ENCODE measurements at regions not wholly inside any gene's neighbourhood (a gene's known extent, or its start where the extent isn't known, plus 50 kb on each side); places are given as distances from the start of the nearest gene placed in this dataset.

DNA sequence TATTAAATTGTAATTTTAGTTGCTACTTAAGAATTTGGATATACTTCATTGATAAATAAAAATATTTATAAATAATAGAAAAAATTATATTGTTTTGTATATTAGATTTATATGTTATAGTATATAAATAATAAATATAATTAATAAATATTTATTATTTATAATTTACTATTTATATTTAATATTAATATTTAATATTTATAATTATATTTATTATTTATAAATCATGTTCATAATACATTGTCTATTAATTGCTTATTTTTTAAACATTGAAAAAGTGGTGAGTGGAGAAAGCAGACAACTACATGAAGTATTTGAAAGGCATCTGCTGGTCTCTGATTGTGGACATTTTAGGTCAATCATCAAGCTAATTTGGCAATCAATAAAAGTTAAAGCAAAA, 464.5 kb downstream of the MMUT start:
- CTCF ChIA-PET: no interaction called here
- DNase-seq (ENCODE audit: low spot score): no peak
- POLR2A ChIA-PET (ENCODE audit: low non-redundant PET): no interaction called here
- no peak overlapping the region for H3K27ac ChIP-seq
- TF ChIP-seq CTCF (conservative IDR thresholded peaks at IDR 0.05; ENCODE audit: low read depth): no peak

GRCh38 chr6:48996461-48997119, 466.5 kb downstream of the MMUT start:
- DNase-seq (ENCODE audit: low spot score): no peak
- ChIA-PET POLR2A (ENCODE audit: low non-redundant PET) (no interaction called here), CTCF (interaction anchor here (0.7 kb wide), 1 partner anchor 26 kb away, joined by 4 read pairs; no protein-coding TSS in a partner anchor)
- no peak overlapping the region for H3K27ac ChIP-seq
- no peak for TF ChIP-seq CTCF (conservative IDR thresholded peaks at IDR 0.05; ENCODE audit: low read depth)

DNA sequence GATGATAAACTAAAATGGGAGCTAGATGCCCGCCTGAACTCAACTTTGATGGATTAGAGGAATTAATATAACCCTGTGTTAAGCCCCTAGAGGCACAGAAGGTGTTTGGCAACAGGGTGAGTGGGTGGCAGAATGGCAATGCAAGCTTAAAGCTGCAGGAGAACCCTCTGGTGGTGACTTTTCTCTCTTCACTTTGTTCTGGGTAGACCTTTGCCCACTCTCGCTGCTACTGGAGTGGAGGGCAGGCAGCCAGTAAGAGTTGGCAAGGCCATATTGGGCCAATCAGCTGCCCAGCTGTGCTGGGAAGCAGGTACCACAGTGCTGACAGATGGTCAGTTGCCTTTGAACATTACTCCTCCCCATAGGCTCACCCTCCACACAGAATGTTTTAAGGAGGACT, 468.2 kb downstream of the MMUT start:
- no peak for TF ChIP-seq CTCF (conservative IDR thresholded peaks at IDR 0.05; ENCODE audit: low read depth)
- ChIA-PET CTCF (no interaction called here), POLR2A (ENCODE audit: low non-redundant PET) (no interaction called here)
- DNase-seq (ENCODE audit: low spot score): no peak
- H3K27ac ChIP-seq: no peak overlapping the region

DNA sequence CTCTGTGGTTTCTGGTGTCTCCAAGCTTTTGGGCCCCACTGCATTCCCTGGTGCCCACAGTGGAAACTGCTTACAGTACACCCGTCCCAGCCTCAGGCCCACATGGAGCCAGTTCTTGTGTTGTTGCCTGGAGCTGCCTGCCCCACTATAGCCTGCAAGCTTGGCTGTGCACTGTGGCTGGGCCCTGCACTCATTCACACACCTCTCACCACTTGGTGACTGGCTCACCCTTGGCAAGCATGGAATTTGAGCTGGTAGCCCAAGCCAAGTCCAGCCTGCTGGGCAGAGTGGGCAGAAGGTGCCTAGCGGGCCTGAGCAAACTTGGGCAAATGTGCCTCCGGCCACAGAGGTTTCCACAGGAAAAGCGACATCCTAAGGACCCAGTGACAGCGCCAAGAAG, 472.3 kb downstream of the MMUT start:
- POLR2A ChIA-PET (ENCODE audit: low non-redundant PET): no interaction called here
- CTCF ChIA-PET: no interaction called here

DNA sequence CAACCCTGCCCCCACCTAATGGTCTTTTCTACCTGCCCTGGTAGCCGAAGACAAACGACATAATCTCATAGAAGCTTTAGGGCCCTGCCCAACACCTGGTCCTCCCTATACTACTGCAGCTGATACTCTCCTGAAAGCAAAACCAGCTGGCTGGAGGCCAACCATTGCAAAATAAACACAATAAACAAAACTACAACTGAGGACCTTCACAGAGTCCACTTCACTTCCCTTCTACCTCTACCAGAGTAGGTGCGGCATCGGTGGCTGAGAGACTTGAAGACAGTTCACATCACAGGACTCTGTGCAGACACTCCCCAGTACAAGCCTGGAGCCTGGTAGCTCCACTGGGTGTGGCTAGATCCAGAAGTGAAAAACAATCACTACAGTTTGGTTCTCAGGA, 476.2 kb downstream of the MMUT start:
- POLR2A ChIA-PET (ENCODE audit: low non-redundant PET): no interaction called here
- DNase-seq (ENCODE audit: low spot score): no peak

More for the DNA sequence above, 472.3 kb downstream of the MMUT start:
- no peak overlapping the region for H3K27ac ChIP-seq
- no peak for TF ChIP-seq CTCF (conservative IDR thresholded peaks at IDR 0.05; ENCODE audit: low read depth)
- DNase-seq (ENCODE audit: low spot score): no peak

DNA sequence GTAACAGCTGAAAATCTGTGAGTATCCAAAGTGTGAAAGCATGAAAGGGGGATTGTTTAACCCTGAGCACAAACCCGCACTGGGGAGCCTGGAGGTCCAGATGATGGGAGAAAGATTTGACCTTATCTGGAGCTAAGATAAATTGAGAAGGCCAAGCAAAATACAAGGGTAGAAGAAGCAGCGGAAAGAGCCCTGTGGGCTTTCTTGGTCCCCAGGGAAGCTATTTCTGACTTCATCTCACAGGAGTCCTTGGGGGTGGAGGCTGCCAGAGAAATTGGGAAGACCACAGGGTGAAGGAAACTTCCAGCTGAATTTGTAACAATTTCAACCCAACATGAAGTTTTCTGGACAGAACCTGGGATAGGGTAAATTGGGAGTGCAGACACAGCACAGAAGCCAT, 476.9 kb downstream of the MMUT start:
- POLR2A ChIA-PET (ENCODE audit: low non-redundant PET): no interaction called here
- CTCF ChIA-PET: interaction anchor here (0.6 kb wide), 1 partner anchor 161 kb away, joined by 3 read pairs; no protein-coding TSS in a partner anchor
- TF ChIP-seq CTCF (conservative IDR thresholded peaks at IDR 0.05; ENCODE audit: low read depth): no peak
- no peak for DNase-seq (ENCODE audit: low spot score)
- no peak overlapping the region for H3K27ac ChIP-seq

More for the DNA sequence above, 476.2 kb downstream of the MMUT start:
- no peak for TF ChIP-seq CTCF (conservative IDR thresholded peaks at IDR 0.05; ENCODE audit: low read depth)
- CTCF ChIA-PET: interaction anchor here (0.8 kb wide), 1 partner anchor 1547 kb away, joined by 3 read pairs; no protein-coding TSS in a partner anchor
- no peak overlapping the region for H3K27ac ChIP-seq

All from RWPE1 (cell line).